ENCODE measurements at regions not wholly inside any gene's neighbourhood (a gene's known extent, or its start where the extent isn't known, plus 50 kb on each side); places are given as distances from the start of the nearest gene placed in this dataset.
"Not testable (repeated sequence)": the region's sequence is repeated elsewhere in the genome, so short reads cannot be mapped to it uniquely, and the experiment has no call there.

- no peak for DNase-seq
Observed at GRCh38 chr3:10628891-10629670, 123.7 kb upstream of the ATP2B2 start.

DNA sequence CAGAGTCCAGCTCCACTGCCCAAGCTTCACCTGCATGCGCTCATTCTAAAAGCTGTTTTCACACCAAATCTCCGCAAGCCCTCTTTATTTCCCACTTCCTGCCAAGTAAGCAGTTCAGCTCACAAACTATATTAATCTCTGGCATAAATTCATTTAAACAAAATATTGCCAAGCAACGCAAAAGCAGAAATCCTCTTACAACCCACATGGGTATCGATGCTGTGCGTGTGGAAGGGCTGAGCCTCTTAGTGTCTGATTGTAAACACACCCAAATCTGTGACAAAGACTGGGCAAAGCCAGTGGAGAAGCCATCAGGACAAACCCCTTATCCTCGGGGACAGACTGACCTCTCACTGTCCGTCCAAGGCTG, 124.3 kb upstream of the ATP2B2 start:
- DNase-seq = no peak

GRCh38 chr3:10631224-10631623, 125.8 kb upstream of the ATP2B2 start:
- no peak for DNase-seq

- DNase-seq = no peak
Observed at GRCh38 chr3:10632125-10632524, 126.7 kb upstream of the ATP2B2 start.

DNA sequence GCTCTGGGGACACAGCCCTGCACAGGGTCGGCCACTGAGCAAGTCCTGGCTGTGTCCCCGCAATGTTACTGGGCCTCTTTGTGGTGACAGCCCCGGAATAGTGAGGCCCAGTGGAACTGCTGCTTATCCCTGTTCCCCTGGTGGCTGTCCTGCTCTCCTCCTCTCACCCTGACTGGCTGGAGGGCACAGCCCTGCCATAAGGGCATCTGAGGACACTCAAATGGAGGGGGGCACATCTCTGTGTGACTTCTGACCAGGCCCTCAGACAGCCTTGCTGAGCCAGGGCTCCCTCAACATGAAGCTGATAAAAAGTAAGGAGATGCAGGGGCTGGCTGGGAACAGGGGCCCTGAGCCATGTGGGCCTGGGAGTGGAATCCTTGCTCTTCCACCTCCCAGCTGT, 127.4 kb upstream of the ATP2B2 start:
- DNase-seq = no peak

DNA sequence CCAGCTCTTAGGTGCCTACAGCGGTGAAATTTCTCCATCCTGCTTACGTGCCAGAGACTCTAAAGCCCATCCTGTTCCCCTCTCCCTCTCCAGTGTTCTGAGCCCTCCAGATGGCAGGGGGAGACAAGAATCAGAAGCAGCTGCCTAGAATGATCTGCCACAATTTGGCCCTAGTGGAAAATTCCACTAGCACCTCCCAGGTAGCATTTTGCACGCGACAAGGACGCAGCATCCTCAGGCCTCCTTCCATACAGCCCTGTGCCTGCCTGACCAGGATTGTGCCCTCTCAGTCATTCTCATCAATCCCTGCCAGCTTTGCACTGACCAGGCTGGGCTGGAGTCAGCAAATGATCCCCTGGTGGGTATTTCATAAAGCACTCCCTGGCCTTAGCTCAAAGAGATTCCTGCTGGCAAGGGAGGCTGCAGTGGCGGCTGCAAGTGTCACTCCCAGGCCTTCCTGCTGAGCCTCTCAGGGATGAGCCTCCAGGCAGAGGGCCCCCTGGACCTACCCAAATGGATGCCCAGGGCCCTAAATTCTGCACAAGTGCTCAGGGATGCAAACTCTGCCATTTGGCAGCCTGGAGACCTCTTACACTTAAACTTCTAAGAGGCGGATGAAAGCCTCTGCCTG, 130.2 kb upstream of the ATP2B2 start:
- DNase-seq = no peak

- DNase-seq = no peak
Observed at GRCh38 chr3:10637342-10637741, 132.0 kb upstream of the ATP2B2 start.

DNA sequence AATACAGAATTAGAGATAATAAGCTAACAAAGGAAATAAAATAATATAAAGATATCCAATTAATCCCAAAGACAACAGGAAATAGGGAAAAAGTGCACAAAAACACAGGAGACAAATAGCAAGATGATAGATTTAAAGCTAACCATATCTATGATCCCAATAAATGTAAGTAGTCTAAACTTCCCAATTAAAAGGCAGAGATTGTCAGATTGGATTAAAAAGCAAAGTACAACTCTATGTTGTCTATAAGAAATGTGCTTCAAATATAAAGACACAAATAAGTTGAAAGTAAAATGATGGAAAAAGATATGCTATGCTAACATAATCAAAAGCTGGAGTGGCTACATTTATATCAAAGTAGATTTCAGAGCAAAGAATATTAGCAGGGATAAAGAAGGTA, 133.1 kb upstream of the ATP2B2 start:
- DNase-seq = no peak

DNA sequence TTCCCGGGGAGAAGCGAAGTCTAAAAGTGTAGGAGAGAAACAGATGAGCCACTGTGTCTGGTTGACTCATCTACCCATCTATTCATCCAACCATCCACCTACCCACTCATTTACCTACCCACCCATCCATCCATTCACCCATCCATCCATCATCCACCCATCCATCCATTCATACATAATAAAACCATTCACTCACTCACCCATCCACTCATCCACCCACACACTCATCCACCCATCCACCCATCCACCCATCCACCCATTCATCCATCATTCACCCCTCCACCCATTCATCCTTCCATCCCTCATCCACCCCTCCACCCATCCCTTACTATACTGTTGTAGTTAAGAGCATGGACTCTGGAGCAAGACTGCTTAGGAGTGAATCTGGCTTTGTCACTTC, 136.4 kb upstream of the ATP2B2 start:
- DNase-seq = no peak

DNA sequence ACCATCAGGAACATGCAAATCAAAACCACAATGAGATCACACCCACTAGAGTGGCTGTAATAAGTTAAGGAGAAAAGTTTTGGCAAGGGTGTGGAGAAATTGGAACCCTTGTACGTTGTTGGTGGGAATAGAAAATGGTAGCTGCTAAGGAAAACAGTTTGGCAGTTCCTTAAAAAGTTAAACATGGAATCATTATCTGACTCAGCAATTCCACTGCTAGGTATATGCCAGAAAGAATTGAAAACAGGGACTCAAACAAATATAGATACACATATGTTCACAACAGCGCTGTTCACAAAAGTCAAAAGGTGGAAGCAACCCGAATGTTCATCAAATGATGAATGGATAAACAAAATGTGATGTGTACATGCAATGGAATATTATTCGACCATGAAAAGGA, 138.8 kb upstream of the ATP2B2 start:
- DNase-seq = no peak

DNA sequence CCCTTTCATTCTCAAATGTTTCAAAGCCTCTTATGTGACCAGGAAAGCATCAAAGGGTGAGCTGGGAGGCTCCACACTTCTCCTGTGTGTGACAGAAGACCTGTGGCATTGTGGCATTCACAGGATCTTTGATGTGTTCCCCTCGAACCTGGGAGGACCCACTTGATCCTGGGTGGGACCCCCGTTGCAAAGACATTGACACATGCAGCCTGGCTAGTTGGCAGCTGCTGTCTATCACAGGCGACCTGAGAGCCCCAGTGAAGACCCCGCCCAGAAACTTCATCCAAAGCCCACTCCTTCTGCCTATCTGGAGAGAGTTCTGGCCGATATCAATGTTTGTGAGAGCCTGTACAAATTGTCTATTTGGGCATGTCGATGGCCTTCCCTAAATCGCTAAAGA, 140.4 kb upstream of the ATP2B2 start:
- DNase-seq = no peak

DNA sequence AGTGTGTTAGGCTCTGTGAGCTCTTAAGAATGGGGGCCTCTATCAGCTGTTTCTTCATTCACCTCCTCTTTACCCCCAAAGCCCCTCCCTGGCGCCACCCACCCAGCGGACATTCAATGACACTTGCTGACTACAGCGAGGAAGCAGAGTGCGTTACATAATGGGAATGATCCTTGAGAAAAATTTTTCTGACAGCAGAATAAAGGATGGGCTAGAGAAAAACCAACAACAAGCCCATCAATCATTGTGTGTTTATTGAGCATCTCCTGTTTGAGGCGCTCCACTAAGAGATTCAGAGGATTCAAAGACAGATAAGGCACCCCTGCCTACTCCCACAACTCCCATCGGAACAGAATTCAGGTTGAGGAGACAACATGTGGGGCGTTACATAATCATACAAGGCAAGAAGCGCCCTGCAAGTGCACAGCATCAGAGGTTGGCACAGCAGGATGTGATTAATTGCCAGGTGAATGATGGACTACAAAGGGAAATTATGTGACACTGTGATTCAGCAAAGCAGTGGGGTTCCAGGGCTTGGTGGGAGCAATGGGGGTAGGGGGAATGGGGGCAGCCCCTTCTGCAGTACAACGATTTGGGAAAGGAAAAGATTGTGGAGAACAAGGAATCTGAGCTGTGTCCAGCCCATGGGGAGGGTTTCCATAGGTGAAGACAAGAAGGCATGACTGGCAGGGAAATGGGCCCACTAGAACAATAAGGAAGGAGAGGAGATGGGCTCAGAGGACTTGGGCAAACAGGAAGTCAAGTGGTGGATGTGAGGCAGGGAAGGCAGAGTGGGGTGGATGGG, 141.3 kb upstream of the ATP2B2 start:
- no peak for DNase-seq

DNA sequence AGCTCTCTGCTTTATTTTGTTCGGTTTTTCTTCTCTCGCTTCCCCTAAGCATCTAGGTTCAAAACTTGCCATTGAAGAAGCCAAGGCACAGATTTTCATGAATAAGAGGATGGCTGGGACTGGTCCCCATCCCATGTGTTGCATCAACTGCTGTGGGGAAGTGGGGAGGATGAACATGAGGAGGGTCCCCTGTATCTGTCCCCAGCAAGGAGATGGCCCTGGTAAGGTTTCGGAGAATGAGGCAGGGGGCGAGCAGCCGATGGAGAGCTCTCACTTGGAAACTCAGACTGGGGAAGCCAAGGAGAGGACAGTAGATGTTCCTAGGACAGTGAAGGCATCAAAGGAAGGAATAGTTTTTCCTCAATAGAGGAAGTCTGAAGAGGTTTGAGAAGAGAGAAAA, 142.0 kb upstream of the ATP2B2 start:
- DNase-seq = no peak

- no peak for DNase-seq
Observed at GRCh38 chr3:10648181-10648580, 142.8 kb upstream of the ATP2B2 start.

- DNase-seq = not testable (repeated sequence)
Observed at GRCh38 chr3:10649463-10649862, 144.1 kb upstream of the ATP2B2 start.

DNA sequence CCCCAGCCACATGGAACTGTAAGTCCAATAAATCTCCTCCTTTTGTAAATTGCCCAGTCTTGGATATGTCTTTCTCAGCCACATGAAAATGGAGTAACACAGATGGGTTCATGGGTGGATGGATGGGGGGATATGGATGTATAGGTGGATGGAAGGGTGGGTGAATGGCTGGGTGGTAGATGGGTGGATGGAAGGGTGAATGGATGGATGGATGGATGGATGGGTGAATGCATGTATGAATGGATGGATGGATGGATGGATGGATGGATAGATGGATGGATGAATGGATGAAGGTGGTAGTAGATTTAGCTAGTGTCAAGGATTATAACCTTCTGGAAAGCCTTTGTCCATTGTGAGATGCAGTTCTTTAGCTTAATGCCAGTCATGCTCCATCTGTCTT, 146.1 kb upstream of the ATP2B2 start:
- DNase-seq = no peak

GRCh38 chr3:10653241-10653640, 147.9 kb upstream of the ATP2B2 start:
- no peak for DNase-seq

- no peak for DNase-seq
Observed at GRCh38 chr3:10653866-10654611, 148.7 kb upstream of the ATP2B2 start.

DNA sequence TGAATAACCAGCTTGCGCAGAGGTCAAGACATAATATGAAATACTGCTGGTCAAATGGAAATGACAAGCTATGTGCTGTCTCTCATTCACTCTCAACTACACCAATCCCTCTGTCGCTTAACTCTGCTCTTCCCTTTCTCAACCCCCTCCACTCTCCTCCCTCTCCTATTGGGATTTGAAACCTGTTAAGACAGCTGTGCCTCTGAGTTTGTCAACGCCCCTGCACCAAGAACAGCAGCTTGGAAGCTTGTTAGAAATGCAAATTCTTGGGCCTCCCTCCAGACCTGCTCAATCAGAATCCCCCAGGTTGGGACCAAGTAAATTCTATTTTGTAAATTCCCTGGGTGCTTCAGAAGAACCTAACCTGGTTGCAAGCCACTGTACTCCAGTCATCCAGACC, 149.7 kb upstream of the ATP2B2 start:
- DNase-seq = no peak

- DNase-seq = not testable (repeated sequence)
Observed at GRCh38 chr3:10657339-10657738, 152.0 kb upstream of the ATP2B2 start.

- DNase-seq = no peak
Observed at GRCh38 chr3:10665592-10665991, 150.4 kb upstream of the SLC6A11 start.

DNA sequence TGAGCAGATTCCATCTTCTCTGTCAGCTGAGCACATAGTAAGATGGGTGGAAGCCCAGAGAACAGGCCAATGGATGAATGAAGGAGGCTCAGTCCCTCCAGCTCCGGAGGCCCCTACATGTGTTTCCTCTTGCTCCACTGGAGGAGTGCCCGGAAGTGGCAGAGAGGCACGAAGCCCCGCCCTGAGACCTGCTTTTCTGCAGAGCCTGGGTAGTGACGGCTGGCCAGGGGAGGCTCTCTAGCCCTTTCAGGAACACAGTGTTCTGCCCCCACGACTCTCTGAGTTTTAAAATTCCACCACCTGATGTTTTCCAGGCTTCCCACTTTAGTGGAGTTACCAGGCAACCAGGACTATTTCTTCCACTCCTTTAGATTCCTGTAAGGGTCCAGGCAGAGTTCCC, 149.4 kb upstream of the SLC6A11 start:
- no peak for DNase-seq

GRCh38 chr3:10667269-10667668, 148.8 kb upstream of the SLC6A11 start:
- DNase-seq = no peak

Data from activated CD4-positive, CD25-positive, alpha-beta regulatory T cell treated with anti-CD3 and anti-CD28 coated beads, Interleukin-2, amount 50 U/mL, for 72 hours (primary cell).